Loucy (cell line): ENCODE measurements at regions not wholly inside any gene's neighbourhood (a gene's known extent, or its start where the extent isn't known, plus 50 kb on each side); places are given as distances from the start of the nearest gene placed in this dataset.

Experiments used
- H2AFZ ChIP-seq: fragments of 200-600 bp; sonication (generic); 2 replicates; pipeline ENCODE4 v1.6.0; 2016; ENCODE audit warnings: antibody characterized with exemption, mild to moderate bottlenecking, low read length, moderate library complexity
- H3F3A ChIP-seq: fragments of 200-600 bp; 2 replicates; pipeline ENCODE4 v1.6.0; 2016; ENCODE audit warnings: antibody characterized with exemption, low read depth, mild to moderate bottlenecking
- H3K27me3 ChIP-seq: fragments of 200-600 bp; sonication (generic); 2 replicates; pipeline ENCODE4 v1.6.1; 2014; ENCODE audit warnings: low read length, mild to moderate bottlenecking; ENCODE audit not compliant: insufficient read depth, poor library complexity, severe bottlenecking
- H3K36me3 ChIP-seq: fragments of 200-600 bp; sonication (generic); 2 replicates; pipeline ENCODE4 v1.6.1; 2016; ENCODE audit warnings: low read length; ENCODE audit not compliant: insufficient read depth
- H3K4me1 ChIP-seq: fragments of 200-600 bp; sonication (generic); 2 replicates; pipeline ENCODE4 v1.5.1; 2014; ENCODE audit warnings: low read length, mild to moderate bottlenecking; ENCODE audit not compliant: insufficient read depth, poor library complexity, severe bottlenecking
- H3K4me2 ChIP-seq: fragments of 200-600 bp; sonication (generic); 2 replicates; pipeline ENCODE4 v1.6.0; 2014; ENCODE audit warnings: antibody characterized with exemption, low read length, low read depth, mild to moderate bottlenecking; ENCODE audit not compliant: poor library complexity, severe bottlenecking
- H3K4me3 ChIP-seq: fragments of 200-600 bp; sonication (generic); 2 replicates; pipeline ENCODE4 v1.5.1; 2014; ENCODE audit warnings: low read length, mild to moderate bottlenecking, mixed read lengths; ENCODE audit not compliant: poor library complexity, severe bottlenecking
- H3K79me2 ChIP-seq: fragments of 200-600 bp; sonication (generic); 2 replicates; pipeline ENCODE4 v1.6.1; 2014; ENCODE audit warnings: low read length; ENCODE audit not compliant: insufficient read depth
- H3K9ac ChIP-seq: fragments of 200-600 bp; sonication (generic); 2 replicates; pipeline ENCODE4 v1.6.0; 2014; ENCODE audit warnings: mild to moderate bottlenecking, low read depth, low read length, moderate library complexity; ENCODE audit not compliant: poor library complexity, severe bottlenecking
- H3K9me2 ChIP-seq: fragments of 200-600 bp; sonication (generic); replicated peaks from 2 replicates; pipeline ENCODE4 v1.6.1; 2016; ENCODE audit warnings: low read depth, low read length, mixed read lengths
- H3K9me3 ChIP-seq: fragments of 200-600 bp; sonication (generic); 2 replicates; pipeline ENCODE4 v1.6.1; 2014; ENCODE audit warnings: mild to moderate bottlenecking, antibody characterized with exemption, low read length, low read depth; ENCODE audit not compliant: insufficient read depth
- H4K20me1 ChIP-seq: fragments of 200-600 bp; sonication (generic); 2 replicates; pipeline ENCODE4 v1.6.0; 2014; ENCODE audit warnings: antibody characterized with exemption, low read length, mild to moderate bottlenecking; ENCODE audit not compliant: insufficient read depth, poor library complexity, severe bottlenecking
- CTCF ChIP-seq: fragments of 200-600 bp; sonication (generic); conservative IDR thresholded peaks from 2 replicates; pipeline ENCODE4 v1.5.1; 2014; ENCODE audit warnings: mild to moderate bottlenecking, antibody characterized with exemption, low read length
- EZH2phosphoT487 ChIP-seq: fragments of 200-600 bp; IDR thresholded peaks from 2 replicates; pipeline ENCODE4 v1.6.1; 2018; ENCODE audit warnings: antibody characterized with exemption, mild to moderate bottlenecking, moderate library complexity, borderline replicate concordance

- H4K20me1 ChIP-seq = no peaks in the 10 kb centered on the region
- no peak overlapping the region for H3K4me3 ChIP-seq
- H3K79me2 ChIP-seq = no peaks in the 10 kb centered on the region
- no peaks in the 10 kb centered on the region for H3K9me2 ChIP-seq
- H3K27me3 ChIP-seq = no peaks in the 10 kb centered on the region
- H3K36me3 ChIP-seq = no peaks in the 10 kb centered on the region
- no peak for TF ChIP-seq EZH2phosphoT487
- TF ChIP-seq CTCF = no peak
- no peaks in the 10 kb centered on the region for H3F3A ChIP-seq
- H3K4me2 ChIP-seq = no peak overlapping the region
- H3K9me3 ChIP-seq = no peaks in the 10 kb centered on the region
- no peaks in the 10 kb centered on the region for H3K4me1 ChIP-seq
- no peak overlapping the region for H2AFZ ChIP-seq
- no peak overlapping the region for H3K9ac ChIP-seq
These were observed 658.5 kb upstream of the ADGRL2 start for GRCh38 chr1:81142099-81142826.

GRCh38 chr1:81135524-81135923, 665.2 kb upstream of the ADGRL2 start:
- Histone ChIP-seq H3K4me2 (no peak overlapping the region), H2AFZ (no peak overlapping the region), H3K4me3 (no peak overlapping the region), H3K36me3 (no peaks in the 10 kb centered on the region), H3K9ac (no peak overlapping the region), H3K9me2 (no peaks in the 10 kb centered on the region), H3K9me3 (no peaks in the 10 kb centered on the region), H3K79me2 (no peaks in the 10 kb centered on the region), H3K4me1 (no peaks in the 10 kb centered on the region), H4K20me1 (no peaks in the 10 kb centered on the region), H3K27me3 (no peaks in the 10 kb centered on the region), H3F3A (no peaks in the 10 kb centered on the region)
- TF ChIP-seq CTCF (no peak), EZH2phosphoT487 (no peak)

- H3K4me3 ChIP-seq = no peak overlapping the region
- H3K9ac ChIP-seq = no peak overlapping the region
- no peak overlapping the region for H2AFZ ChIP-seq
- TF ChIP-seq CTCF (no peak), EZH2phosphoT487 (no peak)
- no peaks in the 10 kb centered on the region for H3F3A ChIP-seq
- no peaks in the 10 kb centered on the region for H3K79me2 ChIP-seq
- H3K27me3 ChIP-seq = no peaks in the 10 kb centered on the region
- no peaks in the 10 kb centered on the region for H4K20me1 ChIP-seq
- no peaks in the 10 kb centered on the region for H3K9me2 ChIP-seq
- H3K4me1 ChIP-seq = no peaks in the 10 kb centered on the region
- no peaks in the 10 kb centered on the region for H3K9me3 ChIP-seq
- H3K4me2 ChIP-seq = no peak overlapping the region
- H3K36me3 ChIP-seq = no peaks in the 10 kb centered on the region
These were observed 671.0 kb upstream of the ADGRL2 start for GRCh38 chr1:81129776-81130175.
